CD8-positive, alpha-beta memory T cell (primary cell): ENCODE measurements at regions not wholly inside any gene's neighbourhood (a gene's known extent, or its start where the extent isn't known, plus 50 kb on each side); places are given as distances from the start of the nearest gene placed in this dataset.

Source experiments
- CTCF ChIA-PET: fragments of 350-600 bp; sonication (Branson Sonifier 250); formaldehyde crosslinking; loops from one replicate; lab custom pipeline; 2021; ENCODE audit warnings: antibody characterized with exemption; lab: Charles Lee
- POLR2A ChIA-PET: fragments of 350-600 bp; sonication (Branson Sonifier 250); formaldehyde crosslinking; loops from one replicate; lab custom pipeline; 2021; ENCODE audit warnings: antibody characterized with exemption; lab: Charles Lee
- DNase-seq, 5 donors: peaks; one replicate each; pipeline versions ENCODE4 v3.0.0 to v3.0.0-alpha.2; 2020 to 2022; ENCODE audit warnings: mixed read lengths in 1 of 5
- H3K27ac ChIP-seq: one replicate; pipeline ENCODE4 v1.7.0; 2013; ENCODE audit warnings: low read depth, mild to moderate bottlenecking, low read length, moderate library complexity
- H3K27me3 ChIP-seq: 2 replicates; pipeline ENCODE4 v1.7.0; 2013; ENCODE audit warnings: low read length, mild to moderate bottlenecking; ENCODE audit not compliant: insufficient read depth, poor library complexity, severe bottlenecking
- H3K36me3 ChIP-seq: 2 replicates; pipeline ENCODE4 v1.7.0; 2013; ENCODE audit warnings: mild to moderate bottlenecking, low read length, moderate library complexity; ENCODE audit not compliant: insufficient read depth
- H3K4me1 ChIP-seq: 2 replicates; pipeline ENCODE4 v1.7.0; 2013; ENCODE audit warnings: mild to moderate bottlenecking, low read length, moderate library complexity; ENCODE audit not compliant: insufficient read depth
- H3K4me3 ChIP-seq: 2 replicates; pipeline ENCODE4 v1.7.0; 2013; ENCODE audit warnings: mild to moderate bottlenecking, low read length
- H3K9me3 ChIP-seq: 2 replicates; pipeline ENCODE4 v1.7.0; 2013; ENCODE audit warnings: mild to moderate bottlenecking, low read length
- H3K27ac Mint-ChIP-seq, 8 donors: one replicate each; pipeline ENCODE4 v1.8.0; 2020 to 2021; ENCODE audit warnings: mixed read lengths in 8 of 8, mild to moderate bottlenecking in 6 of 8, inconsistent platforms in 3 of 8, moderate library complexity in 3 of 8
- H3K27me3 Mint-ChIP-seq, 2 donors: one replicate each; pipeline ENCODE4 v1.8.0; 2020 to 2021; ENCODE audit warnings: mixed read lengths in 2 of 2, mild to moderate bottlenecking in 1 of 2, moderate library complexity in 1 of 2
- H3K36me3 Mint-ChIP-seq, 3 donors: one replicate each; pipeline ENCODE4 v1.8.0; 2020 to 2021; ENCODE audit warnings: mixed read lengths in 3 of 3, inconsistent platforms in 1 of 3, mild to moderate bottlenecking in 1 of 3
- H3K4me1 Mint-ChIP-seq, 3 donors: one replicate each; pipeline ENCODE4 v1.8.0; 2020 to 2021; ENCODE audit warnings: mixed read lengths in 3 of 3, inconsistent platforms in 1 of 3, mild to moderate bottlenecking in 1 of 3
- H3K4me3 Mint-ChIP-seq, 7 donors: one replicate each; pipeline ENCODE4 v1.8.0; 2020 to 2021; ENCODE audit warnings: mixed read lengths in 7 of 7, mild to moderate bottlenecking in 6 of 7, moderate library complexity in 4 of 7, inconsistent platforms in 2 of 7
- H3K9me3 Mint-ChIP-seq, 5 donors: one replicate each; pipeline ENCODE4 v1.8.0; 2020 to 2022; ENCODE audit warnings: mixed read lengths in 5 of 5, mild to moderate bottlenecking in 3 of 5, moderate library complexity in 2 of 5, inconsistent platforms in 1 of 5

GRCh38 chr17:79361221-79361734 lies 249.6 kb downstream of the RBFOX3 start:
- Mint-ChIP-seq H3K9me3 (no peaks in the 10 kb centered on the region), H3K27ac (peak overlapping the region in 1 of 8 donors; percentile 8), H3K36me3 (no peaks in the 10 kb centered on the region), H3K27me3 (peaks cover 6 to 43% of the 10 kb centered on the region in 2 donors), H3K4me3 (no peak overlapping the region), H3K4me1 (no peaks in the 10 kb centered on the region)
- H3K36me3 ChIP-seq = no peaks in the 10 kb centered on the region
- CTCF ChIA-PET = no interaction called here
- POLR2A ChIA-PET = no interaction called here
- no peak overlapping the region for H3K27ac ChIP-seq
- no peaks in the 10 kb centered on the region for H3K4me1 ChIP-seq
- no peaks in the 10 kb centered on the region for H3K27me3 ChIP-seq
- no peak overlapping the region for H3K4me3 ChIP-seq
- peak in 1 of 5 donors; percentile 15 for DNase-seq
- H3K9me3 ChIP-seq = no peaks in the 10 kb centered on the region

- no peaks in the 10 kb centered on the region for H3K4me1 Mint-ChIP-seq
These were observed 250.7 kb downstream of the RBFOX3 start for GRCh38 chr17:79360196-79360595.

GRCh38 chr17:79356839-79357447 lies 253.9 kb downstream of the RBFOX3 start:
- POLR2A ChIA-PET = no interaction called here
- H3K4me3 ChIP-seq = no peak overlapping the region
- H3K36me3 Mint-ChIP-seq = peaks cover 0 to 3% (median 0%) of the 10 kb centered on the region in 3 donors
- CTCF ChIA-PET = no interaction called here
- H3K36me3 ChIP-seq = no peaks in the 10 kb centered on the region
- no peak overlapping the region for H3K27ac Mint-ChIP-seq
- no peaks in the 10 kb centered on the region for H3K27me3 ChIP-seq
- H3K27me3 Mint-ChIP-seq = peaks cover 13 to 47% of the 10 kb centered on the region in 2 donors
- H3K27ac ChIP-seq = no peak overlapping the region
- H3K4me1 Mint-ChIP-seq = no peaks in the 10 kb centered on the region
- no peak for DNase-seq
- H3K9me3 ChIP-seq = no peaks in the 10 kb centered on the region
- no peaks in the 10 kb centered on the region for H3K4me1 ChIP-seq
- H3K9me3 Mint-ChIP-seq = peaks cover 0 to 3% (median 2%) of the 10 kb centered on the region in 5 donors
- no peak overlapping the region for H3K4me3 Mint-ChIP-seq

More at GRCh38 chr17:79360196-79360595, 250.7 kb downstream of the RBFOX3 start:
- ChIA-PET POLR2A (no interaction called here), CTCF (no interaction called here)
- peaks cover 8 to 48% of the 10 kb centered on the region in 2 donors for H3K27me3 Mint-ChIP-seq
- DNase-seq = peak in 1 of 5 donors; percentile 26
- H3K27ac Mint-ChIP-seq = no peak overlapping the region
- H3K9me3 ChIP-seq = no peaks in the 10 kb centered on the region
- no peaks in the 10 kb centered on the region for H3K36me3 ChIP-seq
- H3K4me3 Mint-ChIP-seq = no peak overlapping the region
- H3K27me3 ChIP-seq = no peaks in the 10 kb centered on the region
- no peaks in the 10 kb centered on the region for H3K36me3 Mint-ChIP-seq
- no peak overlapping the region for H3K4me3 ChIP-seq
- no peaks in the 10 kb centered on the region for H3K4me1 ChIP-seq
- no peaks in the 10 kb centered on the region for H3K9me3 Mint-ChIP-seq
- no peak overlapping the region for H3K27ac ChIP-seq

- Histone ChIP-seq H3K36me3 (no peaks in the 10 kb centered on the region), H3K27me3 (no peaks in the 10 kb centered on the region), H3K4me1 (no peaks in the 10 kb centered on the region), H3K27ac (no peak overlapping the region), H3K9me3 (no peaks in the 10 kb centered on the region), H3K4me3 (no peak overlapping the region)
- no peaks in the 10 kb centered on the region for H3K4me1 Mint-ChIP-seq
- H3K27ac Mint-ChIP-seq = no peak overlapping the region
- POLR2A ChIA-PET = no interaction called here
- peaks cover 0 to 3% (median 2%) of the 10 kb centered on the region in 5 donors for H3K9me3 Mint-ChIP-seq
- H3K27me3 Mint-ChIP-seq = peaks cover 25 to 48% of the 10 kb centered on the region in 2 donors
- H3K36me3 Mint-ChIP-seq = peaks cover 0 to 3% (median 0%) of the 10 kb centered on the region in 3 donors
- no peak overlapping the region for H3K4me3 Mint-ChIP-seq
- DNase-seq = peak in 1 of 5 donors; percentile 30
- CTCF ChIA-PET = no interaction called here
These were observed 255.7 kb downstream of the RBFOX3 start for GRCh38 chr17:79355165-79355564.

GRCh38 chr17:79354173-79354820 lies 256.6 kb downstream of the RBFOX3 start:
- Histone ChIP-seq H3K27ac (no peak overlapping the region), H3K36me3 (no peaks in the 10 kb centered on the region), H3K4me1 (no peaks in the 10 kb centered on the region), H3K9me3 (no peaks in the 10 kb centered on the region), H3K4me3 (no peak overlapping the region), H3K27me3 (no peaks in the 10 kb centered on the region)
- no peak overlapping the region for H3K4me3 Mint-ChIP-seq
- peaks cover 0 to 3% (median 0%) of the 10 kb centered on the region in 3 donors for H3K36me3 Mint-ChIP-seq
- no peaks in the 10 kb centered on the region for H3K4me1 Mint-ChIP-seq
- DNase-seq = peak in 1 of 5 donors; percentile 15
- peak overlapping the region in 1 of 8 donors; percentile 47 for H3K27ac Mint-ChIP-seq
- peaks cover 28 to 49% of the 10 kb centered on the region in 2 donors for H3K27me3 Mint-ChIP-seq
- H3K9me3 Mint-ChIP-seq = peaks cover 0 to 3% (median 2%) of the 10 kb centered on the region in 5 donors
- CTCF ChIA-PET = no interaction called here
- POLR2A ChIA-PET = no interaction called here

- ChIA-PET CTCF (no interaction called here), POLR2A (no interaction called here)
- Histone ChIP-seq H3K36me3 (no peaks in the 10 kb centered on the region), H3K27ac (no peak overlapping the region), H3K4me3 (no peak overlapping the region), H3K4me1 (no peaks in the 10 kb centered on the region), H3K27me3 (no peaks in the 10 kb centered on the region), H3K9me3 (no peaks in the 10 kb centered on the region)
- Mint-ChIP-seq H3K4me1 (no peaks in the 10 kb centered on the region), H3K4me3 (no peak overlapping the region), H3K9me3 (peaks cover 0 to 5% (median 2%) of the 10 kb centered on the region in 5 donors), H3K27ac (peak overlapping the region in 1 of 8 donors; percentile 47), H3K36me3 (peaks cover 0 to 3% (median 0%) of the 10 kb centered on the region in 3 donors), H3K27me3 (peaks cover 32 to 54% of the 10 kb centered on the region in 2 donors)
- peak in 1 of 5 donors; percentile 17 for DNase-seq
These were observed 257.3 kb downstream of the RBFOX3 start for GRCh38 chr17:79353548-79353947.

- Histone ChIP-seq H3K4me3 (no peak overlapping the region), H3K27ac (no peak overlapping the region), H3K9me3 (no peaks in the 10 kb centered on the region), H3K27me3 (no peaks in the 10 kb centered on the region), H3K4me1 (no peaks in the 10 kb centered on the region), H3K36me3 (no peaks in the 10 kb centered on the region)
- Mint-ChIP-seq H3K27me3 (peaks cover 32 to 52% of the 10 kb centered on the region in 2 donors), H3K27ac (no peak overlapping the region), H3K4me3 (no peak overlapping the region), H3K36me3 (peaks cover 0 to 3% (median 0%) of the 10 kb centered on the region in 3 donors), H3K9me3 (peaks cover 0 to 5% (median 2%) of the 10 kb centered on the region in 5 donors), H3K4me1 (no peaks in the 10 kb centered on the region)
- POLR2A ChIA-PET = no interaction called here
- no peak for DNase-seq
- CTCF ChIA-PET = no interaction called here
These were observed 257.8 kb downstream of the RBFOX3 start for GRCh38 chr17:79353016-79353415.

GRCh38 chr17:79350533-79350932 lies 260.3 kb downstream of the RBFOX3 start:
- no peak overlapping the region for H3K4me3 ChIP-seq
- Mint-ChIP-seq H3K4me1 (no peaks in the 10 kb centered on the region), H3K27ac (no peak overlapping the region), H3K4me3 (no peak overlapping the region), H3K27me3 (peaks cover 40 to 59% of the 10 kb centered on the region in 2 donors), H3K36me3 (peaks cover 0 to 3% (median 0%) of the 10 kb centered on the region in 3 donors), H3K9me3 (peaks cover 0 to 6% (median 2%) of the 10 kb centered on the region in 5 donors)
- H3K4me1 ChIP-seq = no peaks in the 10 kb centered on the region
- POLR2A ChIA-PET = no interaction called here
- CTCF ChIA-PET = no interaction called here
- DNase-seq = no peak
- no peak overlapping the region for H3K27ac ChIP-seq
- no peaks in the 10 kb centered on the region for H3K9me3 ChIP-seq
- H3K36me3 ChIP-seq = no peaks in the 10 kb centered on the region
- no peaks in the 10 kb centered on the region for H3K27me3 ChIP-seq
